CD8-positive, alpha-beta memory T cell (primary cell): ENCODE measurements at regions not wholly inside any gene's neighbourhood (a gene's known extent, or its start where the extent isn't known, plus 50 kb on each side); places are given as distances from the start of the nearest gene placed in this dataset.

Experiments
- CTCF ChIA-PET: fragments of 350-600 bp; sonication (Branson Sonifier 250); formaldehyde crosslinking; loops from one replicate; lab custom pipeline; 2021; ENCODE audit warnings: antibody characterized with exemption; lab: Charles Lee
- POLR2A ChIA-PET: fragments of 350-600 bp; sonication (Branson Sonifier 250); formaldehyde crosslinking; loops from one replicate; lab custom pipeline; 2021; ENCODE audit warnings: antibody characterized with exemption; lab: Charles Lee
- DNase-seq, 5 donors: peaks; one replicate each; pipeline versions ENCODE4 v3.0.0 to v3.0.0-alpha.2; 2020 to 2022; ENCODE audit warnings: mixed read lengths in 1 of 5
- H3K27ac ChIP-seq: one replicate; pipeline ENCODE4 v1.7.0; 2013; ENCODE audit warnings: low read depth, mild to moderate bottlenecking, low read length, moderate library complexity
- H3K27me3 ChIP-seq: 2 replicates; pipeline ENCODE4 v1.7.0; 2013; ENCODE audit warnings: low read length, mild to moderate bottlenecking; ENCODE audit not compliant: insufficient read depth, poor library complexity, severe bottlenecking
- H3K36me3 ChIP-seq: 2 replicates; pipeline ENCODE4 v1.7.0; 2013; ENCODE audit warnings: mild to moderate bottlenecking, low read length, moderate library complexity; ENCODE audit not compliant: insufficient read depth
- H3K4me1 ChIP-seq: 2 replicates; pipeline ENCODE4 v1.7.0; 2013; ENCODE audit warnings: mild to moderate bottlenecking, low read length, moderate library complexity; ENCODE audit not compliant: insufficient read depth
- H3K4me3 ChIP-seq: 2 replicates; pipeline ENCODE4 v1.7.0; 2013; ENCODE audit warnings: mild to moderate bottlenecking, low read length
- H3K9me3 ChIP-seq: 2 replicates; pipeline ENCODE4 v1.7.0; 2013; ENCODE audit warnings: mild to moderate bottlenecking, low read length
- H3K27ac Mint-ChIP-seq, 8 donors: one replicate each; pipeline ENCODE4 v1.8.0; 2020 to 2021; ENCODE audit warnings: mixed read lengths in 8 of 8, mild to moderate bottlenecking in 6 of 8, inconsistent platforms in 3 of 8, moderate library complexity in 3 of 8
- H3K27me3 Mint-ChIP-seq, 2 donors: one replicate each; pipeline ENCODE4 v1.8.0; 2020 to 2021; ENCODE audit warnings: mixed read lengths in 2 of 2, mild to moderate bottlenecking in 1 of 2, moderate library complexity in 1 of 2
- H3K36me3 Mint-ChIP-seq, 3 donors: one replicate each; pipeline ENCODE4 v1.8.0; 2020 to 2021; ENCODE audit warnings: mixed read lengths in 3 of 3, inconsistent platforms in 1 of 3, mild to moderate bottlenecking in 1 of 3
- H3K4me1 Mint-ChIP-seq, 3 donors: one replicate each; pipeline ENCODE4 v1.8.0; 2020 to 2021; ENCODE audit warnings: mixed read lengths in 3 of 3, inconsistent platforms in 1 of 3, mild to moderate bottlenecking in 1 of 3
- H3K4me3 Mint-ChIP-seq, 7 donors: one replicate each; pipeline ENCODE4 v1.8.0; 2020 to 2021; ENCODE audit warnings: mixed read lengths in 7 of 7, mild to moderate bottlenecking in 6 of 7, moderate library complexity in 4 of 7, inconsistent platforms in 2 of 7
- H3K9me3 Mint-ChIP-seq, 5 donors: one replicate each; pipeline ENCODE4 v1.8.0; 2020 to 2022; ENCODE audit warnings: mixed read lengths in 5 of 5, mild to moderate bottlenecking in 3 of 5, moderate library complexity in 2 of 5, inconsistent platforms in 1 of 5

DNA sequence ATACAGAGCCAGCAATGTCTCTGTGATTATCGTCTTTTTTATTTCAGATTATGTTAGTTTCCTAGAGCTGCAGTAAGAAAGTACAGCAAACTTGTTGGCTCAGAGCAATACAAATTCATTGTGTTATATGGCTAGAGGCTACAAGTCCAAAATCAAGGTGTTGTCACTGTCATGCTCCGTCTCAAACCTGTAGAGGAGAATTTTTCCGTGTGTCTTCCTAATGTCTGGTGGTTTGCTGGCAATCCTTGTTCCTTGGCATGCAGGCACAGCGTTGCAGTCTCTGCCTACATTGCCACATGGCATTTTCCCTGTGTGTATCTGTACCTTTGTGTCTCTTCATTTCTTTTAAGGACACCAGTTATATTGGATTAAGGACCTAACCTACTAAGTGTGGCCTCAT is 244.4 kb downstream of the LRRIQ3 start:
- no peak overlapping the region for H3K27ac ChIP-seq
- H3K36me3 Mint-ChIP-seq, result no peaks in the 10 kb centered on the region
- H3K4me3 ChIP-seq, result no peak overlapping the region
- H3K36me3 ChIP-seq, result no peaks in the 10 kb centered on the region
- H3K27me3 ChIP-seq, result no peaks in the 10 kb centered on the region
- no peaks in the 10 kb centered on the region for H3K4me1 ChIP-seq
- ChIA-PET CTCF (no interaction called here), POLR2A (no interaction called here)
- peaks cover 0 to 2% of the 10 kb centered on the region in 2 donors for H3K27me3 Mint-ChIP-seq
- no peak for DNase-seq
- H3K9me3 ChIP-seq, result no peaks in the 10 kb centered on the region
- H3K4me3 Mint-ChIP-seq, result no peak overlapping the region
- H3K4me1 Mint-ChIP-seq, result no peaks in the 10 kb centered on the region
- no peak overlapping the region for H3K27ac Mint-ChIP-seq
- H3K9me3 Mint-ChIP-seq, result peaks cover 0 to 13% (median 2%) of the 10 kb centered on the region in 5 donors

DNA sequence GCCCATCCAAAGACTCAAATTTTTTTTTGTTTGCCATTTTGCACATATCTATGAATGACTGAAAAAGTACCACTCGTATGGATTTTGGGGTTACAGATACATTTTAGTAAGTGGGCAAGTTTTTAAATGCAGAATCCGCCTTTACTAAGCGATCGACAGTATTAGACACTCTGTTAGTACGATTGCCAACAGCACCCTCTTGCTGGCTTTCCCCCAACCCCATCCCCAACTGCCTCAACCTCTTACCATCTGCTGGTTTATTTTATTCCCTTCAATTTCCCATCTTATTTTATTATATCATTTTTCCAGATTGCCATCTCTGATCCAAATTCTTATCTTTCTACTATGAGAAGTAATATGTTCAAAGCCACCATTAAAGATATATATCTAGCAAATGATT is 244.8 kb downstream of the LRRIQ3 start:
- POLR2A ChIA-PET, result no interaction called here
- H3K4me3 ChIP-seq, result no peak overlapping the region
- peaks cover 0 to 13% (median 2%) of the 10 kb centered on the region in 5 donors for H3K9me3 Mint-ChIP-seq
- H3K27me3 ChIP-seq, result no peaks in the 10 kb centered on the region
- no peak overlapping the region for H3K27ac Mint-ChIP-seq
- no peaks in the 10 kb centered on the region for H3K4me1 Mint-ChIP-seq
- CTCF ChIA-PET, result no interaction called here
- DNase-seq, result no peak
- H3K4me3 Mint-ChIP-seq, result no peak overlapping the region
- no peaks in the 10 kb centered on the region for H3K4me1 ChIP-seq
- H3K36me3 ChIP-seq, result no peaks in the 10 kb centered on the region
- no peaks in the 10 kb centered on the region for H3K36me3 Mint-ChIP-seq
- H3K27ac ChIP-seq, result no peak overlapping the region
- H3K9me3 ChIP-seq, result no peaks in the 10 kb centered on the region
- peaks cover 0 to 2% of the 10 kb centered on the region in 2 donors for H3K27me3 Mint-ChIP-seq

DNA sequence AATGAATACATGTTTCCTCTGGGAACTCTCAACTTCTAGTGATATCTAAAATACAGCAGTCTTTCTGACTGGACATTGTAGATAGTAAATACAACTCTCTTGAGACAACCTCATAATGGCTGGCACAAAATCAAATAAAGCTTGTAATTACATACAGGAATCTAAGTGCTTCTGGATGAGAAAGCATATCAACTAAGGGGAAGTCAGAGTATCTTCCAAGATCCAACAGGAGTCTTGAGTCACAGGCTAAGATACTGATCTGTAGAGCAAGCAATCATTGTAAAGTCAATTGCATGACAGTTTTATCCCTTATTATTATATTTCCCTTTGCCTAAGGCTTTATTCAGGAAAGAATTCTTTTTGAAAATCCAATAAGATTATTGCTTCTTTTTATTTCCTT is 249.9 kb downstream of the LRRIQ3 start:
- CTCF ChIA-PET, result no interaction called here
- H3K27ac Mint-ChIP-seq, result no peak overlapping the region
- H3K27me3 ChIP-seq, result no peaks in the 10 kb centered on the region
- no peak overlapping the region for H3K4me3 Mint-ChIP-seq
- H3K4me1 Mint-ChIP-seq, result no peaks in the 10 kb centered on the region
- H3K36me3 Mint-ChIP-seq, result no peaks in the 10 kb centered on the region
- H3K27ac ChIP-seq, result no peak overlapping the region
- no peaks in the 10 kb centered on the region for H3K36me3 ChIP-seq
- no peak overlapping the region for H3K4me3 ChIP-seq
- DNase-seq, result no peak
- POLR2A ChIA-PET, result no interaction called here
- no peaks in the 10 kb centered on the region for H3K9me3 ChIP-seq
- H3K27me3 Mint-ChIP-seq, result no peaks in the 10 kb centered on the region
- peaks cover 0 to 9% (median 0%) of the 10 kb centered on the region in 5 donors for H3K9me3 Mint-ChIP-seq
- no peaks in the 10 kb centered on the region for H3K4me1 ChIP-seq

DNA sequence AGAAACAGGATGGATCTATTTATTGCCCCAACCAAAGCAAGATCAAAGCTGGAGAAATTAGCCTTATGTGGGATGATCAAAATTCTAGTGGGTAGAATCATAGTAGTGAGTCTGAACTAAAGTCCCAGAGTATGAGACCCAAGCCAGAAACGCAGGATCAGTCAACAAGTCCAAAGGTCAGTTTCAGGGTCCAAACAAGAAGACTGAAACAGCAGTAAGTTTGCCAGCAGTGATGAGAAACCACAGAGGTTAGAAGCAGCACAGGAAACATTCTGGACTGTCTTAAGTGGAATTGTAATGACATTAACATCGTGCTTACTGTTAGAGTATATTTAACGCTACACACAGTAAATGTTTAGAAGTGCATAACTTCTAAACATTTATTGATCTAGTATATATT is 251.0 kb downstream of the LRRIQ3 start:
- no peak overlapping the region for H3K4me3 Mint-ChIP-seq
- H3K27ac Mint-ChIP-seq, result no peak overlapping the region
- DNase-seq, result no peak
- H3K27me3 ChIP-seq, result no peaks in the 10 kb centered on the region
- POLR2A ChIA-PET, result no interaction called here
- no peak overlapping the region for H3K4me3 ChIP-seq
- no peaks in the 10 kb centered on the region for H3K36me3 ChIP-seq
- H3K27ac ChIP-seq, result no peak overlapping the region
- CTCF ChIA-PET, result no interaction called here
- no peaks in the 10 kb centered on the region for H3K4me1 ChIP-seq
- no peaks in the 10 kb centered on the region for H3K36me3 Mint-ChIP-seq
- H3K27me3 Mint-ChIP-seq, result no peaks in the 10 kb centered on the region
- H3K9me3 Mint-ChIP-seq, result peaks cover 0 to 9% (median 0%) of the 10 kb centered on the region in 5 donors
- no peaks in the 10 kb centered on the region for H3K4me1 Mint-ChIP-seq
- no peaks in the 10 kb centered on the region for H3K9me3 ChIP-seq

DNA sequence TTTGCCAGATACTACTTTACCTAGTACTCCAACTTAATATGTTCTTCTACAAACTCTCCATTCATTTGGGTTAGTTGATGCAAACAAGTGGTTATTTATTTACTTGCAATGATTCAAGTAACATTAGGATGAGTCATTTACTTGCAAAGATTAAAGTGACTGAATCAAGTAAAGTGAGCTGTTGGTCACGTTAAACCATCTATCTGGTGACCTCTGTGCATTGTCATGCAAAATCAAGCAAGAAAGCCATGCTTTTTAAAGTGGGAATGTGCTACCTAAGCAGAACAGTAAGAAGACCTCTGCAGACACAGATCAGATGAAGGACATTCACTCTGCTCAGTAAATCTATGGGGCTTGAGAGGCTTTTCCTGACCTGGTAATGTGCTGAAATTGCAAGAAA is 254.7 kb downstream of the LRRIQ3 start:
- no peak overlapping the region for H3K27ac Mint-ChIP-seq
- no peaks in the 10 kb centered on the region for H3K9me3 ChIP-seq
- no peaks in the 10 kb centered on the region for H3K27me3 Mint-ChIP-seq
- ChIA-PET POLR2A (no interaction called here), CTCF (no interaction called here)
- H3K36me3 Mint-ChIP-seq, result no peaks in the 10 kb centered on the region
- H3K36me3 ChIP-seq, result no peaks in the 10 kb centered on the region
- no peak for DNase-seq
- no peak overlapping the region for H3K27ac ChIP-seq
- H3K4me3 ChIP-seq, result no peak overlapping the region
- no peaks in the 10 kb centered on the region for H3K4me1 Mint-ChIP-seq
- H3K27me3 ChIP-seq, result no peaks in the 10 kb centered on the region
- no peaks in the 10 kb centered on the region for H3K9me3 Mint-ChIP-seq
- H3K4me1 ChIP-seq, result no peaks in the 10 kb centered on the region
- H3K4me3 Mint-ChIP-seq, result no peak overlapping the region

DNA sequence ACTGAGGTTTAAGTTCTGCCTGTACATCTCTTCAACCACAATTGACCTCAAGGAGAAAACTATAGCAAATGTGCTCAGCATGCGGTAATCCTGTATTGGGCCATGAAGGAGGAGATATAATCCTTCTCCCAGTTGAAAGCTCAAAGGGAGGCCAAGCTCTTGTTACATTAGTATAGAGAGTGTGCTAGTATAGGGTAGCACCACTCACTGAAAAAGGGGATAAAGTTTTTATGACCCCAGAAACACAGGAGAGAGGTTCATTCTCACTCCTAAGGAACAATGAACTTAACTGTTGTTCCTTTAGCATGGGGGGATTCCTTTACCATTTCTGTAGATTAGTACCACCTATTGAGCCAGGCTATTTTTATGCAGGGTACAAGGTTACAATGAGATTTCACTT is 267.7 kb downstream of the LRRIQ3 start:
- CTCF ChIA-PET, result no interaction called here
- no peaks in the 10 kb centered on the region for H3K27me3 ChIP-seq
- POLR2A ChIA-PET, result no interaction called here
- H3K9me3 ChIP-seq, result no peaks in the 10 kb centered on the region
- Mint-ChIP-seq H3K9me3 (peaks cover 0 to 4% (median 0%) of the 10 kb centered on the region in 5 donors), H3K4me3 (no peak overlapping the region), H3K36me3 (peaks cover 0 to 1% (median 0%) of the 10 kb centered on the region in 3 donors), H3K27ac (no peak overlapping the region), H3K27me3 (no peaks in the 10 kb centered on the region), H3K4me1 (no peaks in the 10 kb centered on the region)
- H3K4me3 ChIP-seq, result no peak overlapping the region
- no peak for DNase-seq
- no peaks in the 10 kb centered on the region for H3K4me1 ChIP-seq
- H3K36me3 ChIP-seq, result no peaks in the 10 kb centered on the region
- H3K27ac ChIP-seq, result no peak overlapping the region

DNA sequence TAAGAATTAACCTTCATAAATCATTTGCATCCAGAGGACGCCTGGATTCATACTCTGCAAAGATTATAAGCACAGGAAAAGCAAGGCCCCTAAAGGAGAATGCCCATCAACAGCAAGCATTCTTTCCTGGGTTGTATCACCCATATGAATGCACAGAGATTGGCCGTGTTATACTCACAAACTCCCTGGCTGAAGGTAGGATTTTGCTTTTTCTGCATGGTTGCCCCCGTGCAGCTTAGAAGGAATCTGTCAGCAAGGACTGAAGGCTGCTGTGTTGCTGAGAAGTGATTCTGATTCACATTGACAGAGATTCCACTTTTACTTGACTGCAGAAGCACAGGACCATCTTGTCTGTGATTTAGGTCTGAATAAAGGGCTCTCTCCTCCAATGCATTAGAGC is 283.0 kb downstream of the LRRIQ3 start:
- POLR2A ChIA-PET, result no interaction called here
- CTCF ChIA-PET, result no interaction called here
- Mint-ChIP-seq H3K4me3 (no peak overlapping the region), H3K27me3 (no peaks in the 10 kb centered on the region), H3K4me1 (no peaks in the 10 kb centered on the region), H3K9me3 (peaks cover 4 to 22% (median 11%) of the 10 kb centered on the region in 5 donors), H3K27ac (no peak overlapping the region), H3K36me3 (no peaks in the 10 kb centered on the region)
- Histone ChIP-seq H3K4me1 (no peaks in the 10 kb centered on the region), H3K4me3 (no peak overlapping the region), H3K27ac (no peak overlapping the region), H3K27me3 (no peaks in the 10 kb centered on the region), H3K36me3 (no peaks in the 10 kb centered on the region), H3K9me3 (no peaks in the 10 kb centered on the region)
- DNase-seq, result no peak

DNA sequence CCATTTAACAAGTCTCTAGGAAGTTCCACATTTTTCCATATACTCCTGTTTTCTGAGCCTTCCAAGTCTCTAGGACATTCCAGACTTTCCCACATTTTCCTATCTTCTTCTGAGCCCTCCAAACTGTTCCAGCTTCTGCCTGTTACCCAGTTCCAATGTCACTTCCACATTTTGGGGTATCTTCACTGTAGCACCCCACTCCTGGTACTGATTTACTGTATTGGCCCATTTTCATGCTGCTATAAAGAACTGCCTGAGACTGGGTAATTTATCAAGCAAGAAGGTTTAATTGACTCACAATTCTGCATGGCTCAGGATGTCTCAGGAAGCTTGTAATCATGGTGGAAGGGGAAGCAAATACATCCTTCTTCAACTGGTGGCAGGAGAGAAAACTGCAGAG is 285.0 kb downstream of the LRRIQ3 start:
- no peaks in the 10 kb centered on the region for H3K4me1 ChIP-seq
- ChIA-PET CTCF (no interaction called here), POLR2A (no interaction called here)
- no peak for DNase-seq
- Mint-ChIP-seq H3K36me3 (no peaks in the 10 kb centered on the region), H3K27ac (no peak overlapping the region), H3K9me3 (peaks cover 4 to 28% (median 11%) of the 10 kb centered on the region in 5 donors), H3K27me3 (no peaks in the 10 kb centered on the region), H3K4me3 (no peak overlapping the region), H3K4me1 (no peaks in the 10 kb centered on the region)
- no peaks in the 10 kb centered on the region for H3K9me3 ChIP-seq
- no peak overlapping the region for H3K4me3 ChIP-seq
- H3K36me3 ChIP-seq, result no peaks in the 10 kb centered on the region
- no peaks in the 10 kb centered on the region for H3K27me3 ChIP-seq
- H3K27ac ChIP-seq, result no peak overlapping the region

DNA sequence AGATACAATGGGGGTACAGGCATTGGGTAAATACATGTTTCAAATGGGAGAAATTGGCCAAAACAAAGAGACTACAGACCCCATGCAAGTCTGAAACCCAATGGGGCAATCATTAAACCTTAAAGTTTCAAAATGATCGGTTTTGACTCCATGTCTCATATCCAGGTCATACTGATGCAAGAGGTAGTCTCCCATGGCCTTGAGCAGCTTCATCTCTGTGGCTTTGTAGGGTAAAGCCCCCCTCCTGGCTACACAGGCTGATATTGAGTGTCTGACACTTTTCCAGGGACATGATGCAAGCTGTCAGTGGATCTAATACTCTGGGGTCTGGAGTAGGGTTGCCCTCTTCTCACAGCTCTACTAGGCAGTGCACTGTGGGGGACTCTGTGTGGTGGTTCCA is 286.1 kb downstream of the LRRIQ3 start:
- Mint-ChIP-seq H3K27ac (no peak overlapping the region), H3K4me3 (no peak overlapping the region), H3K4me1 (no peaks in the 10 kb centered on the region), H3K9me3 (peaks cover 4 to 30% (median 11%) of the 10 kb centered on the region in 5 donors), H3K27me3 (no peaks in the 10 kb centered on the region), H3K36me3 (no peaks in the 10 kb centered on the region)
- no peaks in the 10 kb centered on the region for H3K27me3 ChIP-seq
- H3K4me1 ChIP-seq, result no peaks in the 10 kb centered on the region
- no peak overlapping the region for H3K27ac ChIP-seq
- no peak for DNase-seq
- POLR2A ChIA-PET, result no interaction called here
- H3K36me3 ChIP-seq, result no peaks in the 10 kb centered on the region
- no peaks in the 10 kb centered on the region for H3K9me3 ChIP-seq
- CTCF ChIA-PET, result no interaction called here
- H3K4me3 ChIP-seq, result no peak overlapping the region
